HFF-Myc (cell line): ENCODE measurements at regions not wholly inside any gene's neighbourhood (a gene's known extent, or its start where the extent isn't known, plus 50 kb on each side); places are given as distances from the start of the nearest gene placed in this dataset.

Experiments used
- DNase-seq: peaks from one replicate; pipeline ENCODE4 v3.0.0-alpha.2; 2011; ENCODE audit warnings: low read depth; ENCODE audit errors: extremely low read depth
- H3K4me3 ChIP-seq: replicated peaks from 2 replicates; pipeline ENCODE4 v1.5.1; 2011; ENCODE audit warnings: low read depth, mild to moderate bottlenecking, control low read depth, low read length
- CTCF ChIP-seq: IDR thresholded peaks from 2 replicates; pipeline ENCODE4 v1.5.1; 2012; ENCODE audit warnings: mild to moderate bottlenecking, low read depth, low read length, control low read depth; ENCODE audit errors: missing control alignments

GRCh38 chr18:35868915-35869314 is 103.6 kb upstream of the RMP24 start:
- TF ChIP-seq CTCF, result no peak
- H3K4me3 ChIP-seq, result no peak overlapping the region
- DNase-seq, result no peak

GRCh38 chr18:35871337-35871736 is 101.1 kb upstream of the RMP24 start:
- H3K4me3 ChIP-seq, result no peak overlapping the region
- DNase-seq, result no peak
- TF ChIP-seq CTCF, result no peak

GRCh38 chr18:35875566-35875965 is 96.9 kb upstream of the RMP24 start:
- no peak for TF ChIP-seq CTCF

GRCh38 chr18:35876243-35876642 is 96.2 kb upstream of the RMP24 start:
- TF ChIP-seq CTCF, result no peak
- H3K4me3 ChIP-seq, result no peak overlapping the region
- DNase-seq, result no peak

More at GRCh38 chr18:35875566-35875965, 96.9 kb upstream of the RMP24 start:
- no peak for DNase-seq
- H3K4me3 ChIP-seq, result no peak overlapping the region

GRCh38 chr18:35880788-35881455 is 91.6 kb upstream of the RMP24 start:
- H3K4me3 ChIP-seq, result no peak overlapping the region
- no peak for DNase-seq
- TF ChIP-seq CTCF, result no peak

- no peak for TF ChIP-seq CTCF
- no peak overlapping the region for H3K4me3 ChIP-seq
- no peak for DNase-seq
Measured at GRCh38 chr18:35888329-35888728, 84.2 kb upstream of the RMP24 start.

- H3K4me3 ChIP-seq, result no peak overlapping the region
- DNase-seq, result no peak
- no peak for TF ChIP-seq CTCF
Measured at GRCh38 chr18:35889677-35890076, 82.8 kb upstream of the RMP24 start.
